NCI-H1092 treated with DMSO at 0.1 percent for 48 hours (cell line): ENCODE measurements at regions not wholly inside any gene's neighbourhood (a gene's known extent, or its start where the extent isn't known, plus 50 kb on each side); places are given as distances from the start of the nearest gene placed in this dataset.
A peak's percentile ranks its signal among the peaks of the same experiment; 100 is the strongest.

ENCODE experiments used
- DNase-seq: peaks from one replicate; lab custom pipeline; 2025; lab: John Stamatoyannopoulos, UW

GRCh38 chr17:77474292-77474988, 333.7 kb downstream of the SEC14L1 start:
- DNase-seq = no peak

GRCh38 chr17:77475016-77475976, 334.5 kb downstream of the SEC14L1 start:
- DNase-seq = peak; percentile 1

GRCh38 chr17:77476006-77476405, 335.2 kb downstream of the SEC14L1 start:
- no peak for DNase-seq

- DNase-seq = no peak
These were observed 335.7 kb downstream of the SEC14L1 start for GRCh38 chr17:77476498-77476897.

GRCh38 chr17:77476931-77477805, 336.4 kb downstream of the SEC14L1 start:
- DNase-seq = no peak

- no peak for DNase-seq
These were observed 337.5 kb downstream of the SEC14L1 start for GRCh38 chr17:77478281-77478680.

DNA sequence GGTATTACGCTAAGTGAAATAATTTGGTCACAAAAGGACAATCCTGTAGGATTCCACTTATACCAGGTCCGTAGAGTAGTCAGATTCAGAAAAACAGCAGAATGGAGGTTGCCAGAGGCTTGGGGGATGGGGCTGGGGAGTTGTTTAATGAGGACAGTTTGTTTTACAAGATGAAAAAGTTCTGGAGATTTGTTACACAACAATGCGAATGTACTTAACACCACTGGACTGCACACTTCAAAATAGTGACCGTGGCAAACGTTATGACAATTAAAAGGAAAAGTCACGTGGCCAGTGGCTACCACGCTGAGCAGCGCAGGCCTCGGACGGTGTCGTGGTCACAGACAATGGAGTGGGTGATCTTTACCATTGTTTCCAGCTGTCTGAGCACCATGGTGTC, 338.1 kb downstream of the SEC14L1 start:
- no peak for DNase-seq

GRCh38 chr17:77479372-77480198, 338.8 kb downstream of the SEC14L1 start:
- DNase-seq = no peak

DNA sequence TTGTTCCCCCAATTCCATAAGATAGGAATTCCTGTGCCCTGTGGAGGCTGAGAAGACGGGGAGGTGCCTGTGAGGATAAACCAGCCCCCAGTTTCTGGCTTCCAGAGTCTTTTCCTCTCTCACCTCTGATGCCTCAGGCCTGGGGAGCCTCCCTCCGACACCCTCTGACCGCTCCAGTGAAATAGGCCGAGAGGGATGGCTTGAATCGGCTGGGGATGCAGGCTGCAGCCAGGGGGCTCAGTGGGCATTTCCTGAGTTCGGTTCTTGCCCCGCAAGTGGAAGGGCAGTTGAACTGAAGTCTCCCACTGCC, 339.4 kb downstream of the SEC14L1 start:
- DNase-seq = no peak

DNA sequence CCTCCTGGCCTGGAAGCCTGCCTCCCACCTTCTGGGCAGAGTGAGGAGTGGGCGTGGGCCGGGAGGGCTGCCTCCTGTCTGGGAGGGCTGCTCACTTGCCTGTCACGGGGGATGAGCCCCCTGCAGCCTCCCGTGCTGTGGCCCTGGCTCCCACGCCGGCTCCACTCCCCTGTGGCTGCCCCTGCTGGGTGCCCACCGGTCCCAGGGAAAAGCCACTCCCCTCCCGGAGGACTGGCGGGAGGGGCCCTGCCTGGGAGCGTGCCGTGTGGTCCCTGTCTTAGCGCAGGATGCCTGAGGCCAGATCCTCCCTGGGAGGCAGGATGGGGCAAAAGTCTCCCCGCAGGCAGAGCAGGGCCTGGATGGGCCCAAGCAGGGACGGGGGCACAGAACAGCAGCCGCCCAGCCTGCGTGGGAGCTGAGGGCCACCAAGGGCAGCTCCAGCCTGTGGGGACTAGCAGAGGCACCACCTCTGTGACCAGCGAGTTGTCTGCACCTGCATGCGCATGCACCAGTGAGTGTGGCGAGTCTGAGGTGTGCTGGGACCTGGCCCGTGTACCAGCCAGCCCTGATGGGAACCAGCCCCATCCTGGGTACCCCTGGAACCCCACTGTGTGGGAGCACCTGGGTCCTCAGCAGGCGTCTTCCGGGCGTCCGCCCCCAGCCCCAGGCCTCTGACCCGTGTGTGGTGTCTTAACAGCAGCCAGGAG, 339.9 kb downstream of the SEC14L1 start:
- DNase-seq = no peak

DNA sequence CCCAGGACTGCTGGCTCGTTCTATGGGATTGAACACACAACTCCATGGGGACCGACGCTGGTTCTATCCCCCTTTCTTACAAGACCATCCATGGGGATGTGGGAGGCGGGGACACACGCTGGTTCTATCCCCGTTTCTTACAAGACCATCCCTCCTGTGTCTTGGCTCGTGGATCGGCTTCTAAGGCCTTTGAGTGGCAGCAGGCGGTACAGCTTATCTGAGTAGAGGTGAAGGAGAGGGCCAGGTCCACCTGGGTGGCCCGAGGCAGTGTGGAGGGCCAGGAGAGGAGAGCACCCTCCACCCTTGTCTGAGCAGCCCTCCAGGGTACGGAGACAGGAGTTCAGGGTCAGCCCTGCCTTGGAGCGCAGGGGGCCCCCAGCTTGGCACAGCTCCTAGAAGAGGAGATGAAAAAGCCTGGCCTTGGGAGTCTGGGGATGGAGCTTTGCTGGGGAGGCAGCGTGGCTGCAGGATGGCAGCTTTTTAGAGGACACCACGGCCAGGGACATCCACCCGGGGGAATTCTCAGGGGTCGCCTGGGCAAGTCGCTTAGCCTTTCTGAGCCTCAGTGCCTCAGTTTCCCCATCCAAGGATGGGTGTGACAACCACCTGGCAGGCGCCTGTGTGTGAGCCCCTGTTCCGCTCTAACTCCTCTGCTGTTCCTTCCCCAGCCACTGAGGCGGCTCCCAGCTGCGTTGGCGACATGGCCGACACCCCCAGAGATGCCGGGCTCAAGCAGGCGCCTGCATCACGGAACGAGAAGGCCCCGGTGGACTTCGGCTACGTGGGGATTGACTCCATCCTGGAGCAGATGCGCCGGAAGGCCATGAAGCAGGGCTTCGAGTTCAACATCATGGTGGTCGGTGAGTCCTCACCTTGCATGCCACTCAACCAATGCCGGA, 341.0 kb downstream of the SEC14L1 start:
- DNase-seq = no peak

DNA sequence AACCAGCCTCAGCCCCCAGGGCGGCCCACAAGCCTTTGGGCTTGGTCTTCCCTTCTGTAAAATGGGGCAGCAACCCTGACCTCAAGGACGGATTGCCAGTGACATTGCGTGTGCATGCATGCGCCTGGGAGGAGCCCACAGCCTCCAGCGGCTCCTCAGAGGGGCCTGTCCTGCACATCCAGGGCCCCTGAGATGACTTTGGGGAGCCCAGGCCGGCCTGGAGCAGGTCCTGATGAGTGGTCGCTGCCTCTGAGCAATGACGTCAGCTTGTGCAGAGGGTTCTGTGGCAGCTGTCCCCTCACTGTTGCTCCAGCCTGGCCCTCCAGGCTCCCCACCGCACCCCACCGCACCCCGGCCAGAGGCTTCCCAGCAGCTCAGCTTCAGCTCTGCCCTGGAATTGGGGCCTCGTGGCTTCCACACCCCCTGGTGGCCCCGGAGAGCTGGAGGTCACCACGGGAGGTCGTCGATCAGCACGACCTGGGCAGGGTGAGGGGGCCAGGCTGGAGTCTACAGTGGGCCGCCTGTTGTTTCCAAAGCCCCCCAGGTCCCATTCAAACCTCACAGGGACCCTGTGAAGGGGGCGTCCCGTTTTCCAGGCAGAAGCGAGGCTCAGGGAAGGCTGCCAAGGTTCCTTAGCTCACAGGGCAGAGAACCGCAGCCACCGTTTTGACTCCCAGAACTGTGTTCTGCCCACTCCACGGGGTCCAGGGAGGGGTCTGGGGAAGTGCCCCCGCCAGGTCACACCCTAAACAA, 341.8 kb downstream of the SEC14L1 start:
- no peak for DNase-seq

- DNase-seq = no peak
These were observed 342.4 kb downstream of the SEC14L1 start for GRCh38 chr17:77483128-77483598.

DNA sequence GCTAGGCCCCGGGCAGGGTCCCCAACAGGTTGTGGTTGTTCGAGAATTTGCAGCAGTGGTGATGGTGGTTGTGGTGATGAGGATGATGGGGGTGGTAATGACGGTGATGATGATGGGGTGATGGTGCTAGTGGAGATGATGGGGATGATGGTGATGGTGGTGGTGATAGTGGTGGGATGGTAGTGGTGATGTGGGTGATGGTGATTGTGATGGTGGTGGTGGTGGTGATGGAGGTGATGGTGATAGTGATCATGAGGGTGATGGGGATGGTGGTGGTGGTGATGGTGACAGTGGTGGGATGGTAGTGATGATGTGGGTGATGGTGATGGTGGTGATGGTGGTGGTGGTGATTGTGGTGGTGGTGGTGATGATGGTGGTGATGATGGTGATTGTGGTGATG, 343.3 kb downstream of the SEC14L1 start:
- DNase-seq = no peak

GRCh38 chr17:77485089-77485833, 344.5 kb downstream of the SEC14L1 start:
- DNase-seq = no peak

- no peak for DNase-seq
These were observed 346.5 kb downstream of the SEC14L1 start for GRCh38 chr17:77487211-77487629.

GRCh38 chr17:77487677-77488530, 347.1 kb downstream of the SEC14L1 start:
- no peak for DNase-seq
